Progenitor cell of endocrine pancreas (in vitro differentiated cells): ENCODE measurements at regions not wholly inside any gene's neighbourhood (a gene's known extent, or its start where the extent isn't known, plus 50 kb on each side); places are given as distances from the start of the nearest gene placed in this dataset.

ENCODE experiments used
- DNase-seq: peaks from one replicate; pipeline ENCODE4 v3.0.0; 2021; ENCODE audit warnings: low spot score; ENCODE audit not compliant: unreplicated experiment
- H3K27ac Mint-ChIP-seq: 2 replicates; pipeline ENCODE4 v1.8.0; 2021; ENCODE audit warnings: mild to moderate bottlenecking, moderate library complexity, mixed read lengths
- H3K27me3 Mint-ChIP-seq: 2 replicates; pipeline ENCODE4 v1.8.0; 2021; ENCODE audit warnings: mixed read lengths
- H3K36me3 Mint-ChIP-seq: 2 replicates; pipeline ENCODE4 v1.8.0; 2022; ENCODE audit warnings: mixed read lengths; ENCODE audit not compliant: insufficient read depth
- H3K4me1 Mint-ChIP-seq: 2 replicates; pipeline ENCODE4 v1.8.0; 2021; ENCODE audit warnings: low read depth, mixed read lengths
- H3K4me3 Mint-ChIP-seq: 2 replicates; pipeline ENCODE4 v1.8.0; 2021; ENCODE audit warnings: low read depth, mild to moderate bottlenecking, moderate library complexity, mixed read lengths
- H3K9me3 Mint-ChIP-seq: 2 replicates; pipeline ENCODE4 v1.8.0; 2021; ENCODE audit warnings: low read depth, mixed read lengths
- CTCF ChIP-seq: fragments of 200-600 bp; sonication (generic); IDR thresholded peaks from one replicate; pipeline ENCODE4 v1.5.0; 2021; ENCODE audit warnings: antibody characterized with exemption, mild to moderate bottlenecking; ENCODE audit not compliant: unreplicated experiment

DNA sequence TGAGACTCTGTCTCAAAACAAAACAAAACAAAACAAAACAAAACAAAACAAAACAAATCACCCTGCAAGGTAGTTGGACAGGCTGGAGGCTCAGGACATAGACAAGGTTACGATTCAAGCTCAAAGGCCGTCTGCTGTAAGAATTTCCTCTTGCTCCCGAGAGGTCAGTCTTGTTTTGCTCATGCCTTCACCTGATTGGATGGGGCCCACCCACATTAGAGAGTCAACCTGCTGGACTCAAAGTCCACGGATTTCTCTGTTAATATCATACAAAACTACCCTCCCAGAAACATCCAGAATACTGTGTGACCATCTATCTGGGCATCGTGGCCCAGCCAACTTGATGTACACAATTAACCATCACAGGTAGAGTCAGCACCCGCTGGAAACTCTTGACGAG, 330.0 kb upstream of the EEF2KMT start:
- no peaks in the 10 kb centered on the region for H3K9me3 Mint-ChIP-seq
- TF ChIP-seq CTCF = no peak
- peaks cover 18% of the 10 kb centered on the region for H3K27me3 Mint-ChIP-seq
- H3K36me3 Mint-ChIP-seq = no peaks in the 10 kb centered on the region
- no peak for DNase-seq
- no peak overlapping the region for H3K4me3 Mint-ChIP-seq
- peaks cover 4% of the 10 kb centered on the region for H3K4me1 Mint-ChIP-seq
- no peak overlapping the region for H3K27ac Mint-ChIP-seq

GRCh38 chr16:5422643-5423496, 325.3 kb upstream of the EEF2KMT start:
- Mint-ChIP-seq H3K36me3 (no peaks in the 10 kb centered on the region), H3K4me3 (no peak overlapping the region), H3K9me3 (no peaks in the 10 kb centered on the region), H3K27ac (no peak overlapping the region), H3K27me3 (peaks cover 22% of the 10 kb centered on the region), H3K4me1 (no peaks in the 10 kb centered on the region)
- DNase-seq = no peak
- no peak for TF ChIP-seq CTCF

DNA sequence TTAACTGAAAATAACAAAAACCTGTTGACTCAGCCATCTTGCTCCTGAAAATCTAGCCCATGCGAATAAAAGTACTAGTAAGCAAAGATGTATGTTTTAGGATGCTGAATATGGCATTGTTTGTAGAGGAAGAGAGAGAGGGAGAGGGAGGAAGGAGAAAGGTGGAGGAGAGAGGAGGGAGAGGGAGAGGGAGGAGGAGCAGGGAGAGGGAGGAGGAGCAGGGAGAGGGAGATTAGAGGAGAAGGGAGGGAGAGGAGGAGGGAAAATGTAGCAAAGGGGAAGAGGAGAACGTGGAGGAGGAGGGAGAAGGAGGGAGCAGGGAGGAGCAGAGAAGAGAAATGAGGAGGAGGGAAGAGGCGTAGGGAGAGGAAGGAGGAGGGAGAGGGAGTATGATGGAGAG, 324.5 kb upstream of the EEF2KMT start:
- H3K9me3 Mint-ChIP-seq = no peaks in the 10 kb centered on the region
- no peak overlapping the region for H3K27ac Mint-ChIP-seq
- H3K4me1 Mint-ChIP-seq = no peaks in the 10 kb centered on the region
- no peaks in the 10 kb centered on the region for H3K36me3 Mint-ChIP-seq
- no peak for DNase-seq
- peaks cover 22% of the 10 kb centered on the region for H3K27me3 Mint-ChIP-seq
- TF ChIP-seq CTCF = no peak
- H3K4me3 Mint-ChIP-seq = no peak overlapping the region

DNA sequence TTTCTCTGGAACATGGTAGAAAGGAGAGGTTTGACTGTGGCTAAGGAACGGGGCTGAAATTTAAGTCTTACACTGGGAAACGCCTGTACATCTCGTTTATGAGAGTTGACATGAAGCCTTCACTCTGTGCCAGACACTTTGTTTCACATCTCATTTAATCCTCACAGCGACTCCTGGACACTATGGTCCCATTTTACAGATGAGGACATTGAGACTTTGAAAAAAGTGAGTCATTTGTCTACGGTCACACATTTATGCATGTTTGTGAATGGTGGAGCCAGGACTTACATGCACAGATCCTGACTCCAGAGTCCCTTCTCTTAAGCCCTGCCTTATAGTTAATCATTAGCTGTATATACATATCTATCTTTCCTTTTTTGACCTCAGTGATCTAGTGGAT, 318.4 kb upstream of the EEF2KMT start:
- no peak for TF ChIP-seq CTCF
- Mint-ChIP-seq H3K4me3 (no peak overlapping the region), H3K36me3 (no peaks in the 10 kb centered on the region), H3K27me3 (peaks cover 31% of the 10 kb centered on the region), H3K4me1 (no peaks in the 10 kb centered on the region), H3K9me3 (peaks cover 1% of the 10 kb centered on the region), H3K27ac (no peak overlapping the region)
- no peak for DNase-seq

DNA sequence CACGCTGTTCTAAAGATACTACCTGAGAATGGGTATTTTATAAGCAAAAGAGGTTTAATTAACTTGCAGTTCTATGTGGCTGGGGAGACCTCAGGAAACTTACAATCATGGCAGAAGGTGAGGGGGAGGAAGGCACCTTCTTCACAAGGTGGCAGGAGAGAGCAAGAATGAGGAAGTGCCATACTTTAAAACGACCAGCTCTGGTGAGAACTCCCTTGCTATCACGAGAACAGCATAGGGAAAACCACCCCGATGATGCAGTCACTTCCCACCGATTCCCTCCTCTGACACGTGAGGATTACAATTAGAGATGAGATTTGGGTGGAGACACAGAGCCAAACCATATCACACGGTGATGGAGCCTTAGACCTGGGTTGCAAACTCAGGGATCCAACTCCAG, 317.5 kb upstream of the EEF2KMT start:
- H3K27me3 Mint-ChIP-seq = peaks cover 34% of the 10 kb centered on the region
- H3K27ac Mint-ChIP-seq = no peak overlapping the region
- no peak for DNase-seq
- no peaks in the 10 kb centered on the region for H3K36me3 Mint-ChIP-seq
- H3K4me3 Mint-ChIP-seq = no peak overlapping the region
- H3K9me3 Mint-ChIP-seq = peaks cover 3% of the 10 kb centered on the region
- no peaks in the 10 kb centered on the region for H3K4me1 Mint-ChIP-seq
- TF ChIP-seq CTCF = no peak
